BLaER1 (cell line): ENCODE measurements at regions not wholly inside any gene's neighbourhood (a gene's known extent, or its start where the extent isn't known, plus 50 kb on each side); places are given as distances from the start of the nearest gene placed in this dataset.

Experiments
- H3K27ac ChIP-seq: shearing (Covaris generic); formaldehyde crosslinking; 2 replicates; pipeline ENCODE4 v1.8.1; 2022
- H3K27me3 ChIP-seq: shearing (Covaris generic); formaldehyde crosslinking; 2 replicates; pipeline ENCODE4 v1.8.1; 2022
- H3K36me3 ChIP-seq: shearing (Covaris generic); formaldehyde crosslinking; 2 replicates; pipeline ENCODE4 v1.8.1; 2022
- H3K4me1 ChIP-seq: shearing (Covaris generic); formaldehyde crosslinking; 2 replicates; pipeline ENCODE4 v1.8.1; 2022
- H3K4me2 ChIP-seq: shearing (Covaris generic); formaldehyde crosslinking; 2 replicates; pipeline ENCODE4 v1.8.1; 2022
- H3K4me3 ChIP-seq: shearing (Covaris generic); formaldehyde crosslinking; 2 replicates; pipeline ENCODE4 v1.8.1; 2022
- H3K9ac ChIP-seq: shearing (Covaris generic); formaldehyde crosslinking; 2 replicates; pipeline ENCODE4 v1.8.1; 2022
- H3K9me3 ChIP-seq: shearing (Covaris generic); formaldehyde crosslinking; 2 replicates; pipeline ENCODE4 v1.8.1; 2022
- H4K20me1 ChIP-seq: shearing (Covaris generic); formaldehyde crosslinking; 2 replicates; pipeline ENCODE4 v1.8.1; 2022
- Cebpa-rat ChIP-seq: shearing (Covaris generic); IDR thresholded peaks from 2 replicates; pipeline ENCODE4 v1.8.1; 2022

GRCh38 chr2:145410086-145410485, 890.2 kb upstream of the ZEB2 start:
- peaks cover 51% of the 10 kb centered on the region for H3K9me3 ChIP-seq

GRCh38 chr2:145408980-145409379, 889.1 kb upstream of the ZEB2 start:
- TF ChIP-seq Cebpa-rat, result no peak
- Histone ChIP-seq H3K4me3 (no peak overlapping the region; the same call in 1 of the 2 replicates), H3K4me2 (no peak overlapping the region), H3K9me3 (peaks cover 40% of the 10 kb centered on the region), H3K36me3 (peaks cover 12% of the 10 kb centered on the region; the same call in 1 of the 2 replicates), H3K27me3 (no peaks in the 10 kb centered on the region), H3K9ac (no peak overlapping the region), H3K27ac (peak overlapping the region; percentile 91), H4K20me1 (no peaks in the 10 kb centered on the region), H3K4me1 (peaks cover 61% of the 10 kb centered on the region)

More at GRCh38 chr2:145410086-145410485, 890.2 kb upstream of the ZEB2 start:
- Histone ChIP-seq H3K4me3 (no peak overlapping the region), H4K20me1 (no peaks in the 10 kb centered on the region), H3K9ac (no peak overlapping the region; the same call in 1 of the 2 replicates), H3K36me3 (peaks cover 12% of the 10 kb centered on the region; the same call in 1 of the 2 replicates), H3K4me1 (peaks cover 54% of the 10 kb centered on the region), H3K4me2 (peak overlapping the region; percentile 68), H3K27ac (peak overlapping the region; percentile 91), H3K27me3 (no peaks in the 10 kb centered on the region)
- no peak for TF ChIP-seq Cebpa-rat

- no peak for TF ChIP-seq Cebpa-rat
- peaks cover 8% of the 10 kb centered on the region; the same call in 1 of the 2 replicates for H3K36me3 ChIP-seq
- H3K9ac ChIP-seq, result no peak overlapping the region
- H3K4me1 ChIP-seq, result peaks cover 20% of the 10 kb centered on the region
- no peak overlapping the region for H3K4me3 ChIP-seq
- H4K20me1 ChIP-seq, result no peaks in the 10 kb centered on the region
- no peaks in the 10 kb centered on the region for H3K27me3 ChIP-seq
- H3K9me3 ChIP-seq, result peaks cover 62% of the 10 kb centered on the region
- peak overlapping the region; percentile 23; the same call in 1 of the 2 replicates for H3K4me2 ChIP-seq
- no peak overlapping the region for H3K27ac ChIP-seq
These were observed 884.8 kb upstream of the ZEB2 start for GRCh38 chr2:145404690-145405089.

DNA sequence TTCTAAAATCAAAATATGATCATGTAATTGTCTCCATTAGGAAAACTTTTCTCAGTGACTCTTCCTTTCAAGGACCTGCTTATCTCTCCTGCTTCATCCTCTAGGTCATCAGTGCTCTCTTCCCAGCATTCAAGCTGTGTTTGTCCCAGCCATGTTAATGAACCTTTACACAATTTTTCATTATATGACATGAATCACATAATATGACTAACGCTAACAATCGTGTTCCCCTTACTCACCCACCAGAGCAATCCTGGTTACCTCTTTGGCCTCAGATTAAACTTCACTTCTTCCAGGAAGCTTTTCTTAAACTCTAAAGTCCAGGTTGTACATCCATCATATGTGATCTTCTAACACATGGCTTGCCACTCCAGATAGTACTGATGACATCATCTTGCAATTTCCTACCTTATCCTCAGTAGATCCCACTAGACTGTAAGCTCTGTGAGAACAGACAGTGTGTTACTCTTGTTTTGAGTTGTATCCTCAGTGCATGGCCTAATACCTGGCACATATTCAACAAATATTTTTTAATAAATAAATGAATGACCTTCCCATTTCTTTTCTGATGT, 882.9 kb upstream of the ZEB2 start:
- Histone ChIP-seq H3K36me3 (peaks cover 8% of the 10 kb centered on the region; the same call in 1 of the 2 replicates), H3K4me2 (no peak overlapping the region), H3K4me3 (no peak overlapping the region), H4K20me1 (no peaks in the 10 kb centered on the region), H3K27me3 (no peaks in the 10 kb centered on the region), H3K27ac (no peak overlapping the region), H3K4me1 (peaks cover 9% of the 10 kb centered on the region; the same call in 1 of the 2 replicates), H3K9me3 (peaks cover 48% of the 10 kb centered on the region), H3K9ac (no peak overlapping the region)
- TF ChIP-seq Cebpa-rat, result no peak

DNA sequence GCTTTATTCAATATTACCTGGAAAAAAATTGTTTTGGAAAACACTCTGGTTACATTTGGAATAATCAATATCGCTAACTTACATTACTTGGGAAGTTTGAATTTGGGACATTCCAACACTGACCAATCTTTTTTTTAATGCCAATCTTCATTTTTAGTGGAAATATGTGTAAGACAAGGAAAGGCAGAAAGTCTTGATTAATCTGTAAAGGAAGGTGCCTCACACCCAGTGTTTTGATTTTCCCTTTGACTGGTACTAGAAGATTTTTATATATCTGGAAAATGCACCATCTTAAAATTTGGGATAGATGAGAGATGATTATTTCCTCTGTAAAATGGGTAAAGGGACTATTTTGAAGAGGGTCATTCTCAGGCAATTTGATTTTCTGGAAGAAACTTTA, 879.2 kb upstream of the ZEB2 start:
- H4K20me1 ChIP-seq, result no peaks in the 10 kb centered on the region
- no peak overlapping the region for H3K4me2 ChIP-seq
- H3K9ac ChIP-seq, result no peak overlapping the region
- H3K4me3 ChIP-seq, result no peak overlapping the region
- no peaks in the 10 kb centered on the region for H3K4me1 ChIP-seq
- no peak for TF ChIP-seq Cebpa-rat
- no peaks in the 10 kb centered on the region for H3K27me3 ChIP-seq
- peaks cover 32% of the 10 kb centered on the region for H3K9me3 ChIP-seq
- no peaks in the 10 kb centered on the region for H3K36me3 ChIP-seq
- H3K27ac ChIP-seq, result no peak overlapping the region

DNA sequence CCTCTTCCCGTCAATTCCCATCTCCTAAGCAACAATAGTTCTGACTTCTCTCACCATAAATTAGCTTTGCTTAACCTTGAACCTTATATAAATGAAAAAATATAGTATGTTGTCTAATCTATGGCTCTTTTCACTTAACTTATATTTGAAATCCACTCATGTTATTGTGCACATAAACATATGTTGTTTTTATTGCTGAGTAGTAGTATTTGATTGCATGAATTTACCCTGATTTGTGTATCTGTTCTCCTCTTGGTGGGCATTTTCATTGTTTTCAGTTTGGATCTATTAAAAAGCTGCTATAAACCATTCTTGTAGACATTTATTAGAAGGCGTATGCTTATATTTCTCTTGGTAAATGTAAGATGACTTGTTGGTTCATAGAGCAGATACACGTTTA, 874.3 kb upstream of the ZEB2 start:
- Histone ChIP-seq H3K36me3 (no peaks in the 10 kb centered on the region), H3K4me2 (no peak overlapping the region), H3K27ac (no peak overlapping the region), H3K4me3 (no peak overlapping the region), H3K9me3 (no peaks in the 10 kb centered on the region), H3K9ac (no peak overlapping the region), H3K27me3 (no peaks in the 10 kb centered on the region), H3K4me1 (no peaks in the 10 kb centered on the region), H4K20me1 (no peaks in the 10 kb centered on the region)
- TF ChIP-seq Cebpa-rat, result no peak

GRCh38 chr2:145386973-145387372, 867.1 kb upstream of the ZEB2 start:
- no peaks in the 10 kb centered on the region for H4K20me1 ChIP-seq
- H3K4me1 ChIP-seq, result no peaks in the 10 kb centered on the region
- H3K9me3 ChIP-seq, result no peaks in the 10 kb centered on the region

GRCh38 chr2:145383961-145384360, 864.0 kb upstream of the ZEB2 start:
- Histone ChIP-seq H3K27me3 (no peaks in the 10 kb centered on the region), H3K9me3 (no peaks in the 10 kb centered on the region), H3K9ac (no peak overlapping the region), H3K4me2 (no peak overlapping the region), H3K4me1 (no peaks in the 10 kb centered on the region), H3K4me3 (no peak overlapping the region), H3K36me3 (no peaks in the 10 kb centered on the region), H3K27ac (no peak overlapping the region), H4K20me1 (no peaks in the 10 kb centered on the region)
- no peak for TF ChIP-seq Cebpa-rat

More at GRCh38 chr2:145386973-145387372, 867.1 kb upstream of the ZEB2 start:
- Histone ChIP-seq H3K4me3 (no peak overlapping the region), H3K27ac (no peak overlapping the region), H3K27me3 (no peaks in the 10 kb centered on the region), H3K36me3 (no peaks in the 10 kb centered on the region), H3K4me2 (no peak overlapping the region), H3K9ac (no peak overlapping the region)
- TF ChIP-seq Cebpa-rat, result no peak

- no peaks in the 10 kb centered on the region for H4K20me1 ChIP-seq
- H3K4me2 ChIP-seq, result no peak overlapping the region
- H3K27ac ChIP-seq, result no peak overlapping the region
- no peaks in the 10 kb centered on the region for H3K36me3 ChIP-seq
- no peaks in the 10 kb centered on the region for H3K4me1 ChIP-seq
- H3K9ac ChIP-seq, result no peak overlapping the region
- H3K4me3 ChIP-seq, result no peak overlapping the region
- H3K9me3 ChIP-seq, result no peaks in the 10 kb centered on the region
- no peaks in the 10 kb centered on the region for H3K27me3 ChIP-seq
- no peak for TF ChIP-seq Cebpa-rat
These were observed 860.6 kb upstream of the ZEB2 start for GRCh38 chr2:145380436-145381017.

- TF ChIP-seq Cebpa-rat, result no peak
- H3K4me1 ChIP-seq, result no peaks in the 10 kb centered on the region
- no peaks in the 10 kb centered on the region for H4K20me1 ChIP-seq
- H3K4me3 ChIP-seq, result no peak overlapping the region
- H3K27me3 ChIP-seq, result no peaks in the 10 kb centered on the region
- no peaks in the 10 kb centered on the region for H3K9me3 ChIP-seq
- no peak overlapping the region for H3K4me2 ChIP-seq
- no peak overlapping the region for H3K27ac ChIP-seq
- no peak overlapping the region for H3K9ac ChIP-seq
- no peaks in the 10 kb centered on the region for H3K36me3 ChIP-seq
These were observed 860.0 kb upstream of the ZEB2 start for GRCh38 chr2:145379934-145380333.
